Stimulated activated CD8-positive, alpha-beta memory T cell treated with anti-CD3 and anti-CD28 coated beads, Interleukin-2, amount 100 ng/mL, for 48 hours (primary cell): ENCODE measurements at regions not wholly inside any gene's neighbourhood (a gene's known extent, or its start where the extent isn't known, plus 50 kb on each side); places are given as distances from the start of the nearest gene placed in this dataset.

Experiments used
- DNase-seq, 2 donors: peaks; one replicate each; pipeline ENCODE4 v3.0.0-alpha.2; 2020; ENCODE audit warnings: low read depth in 2 of 2

- DNase-seq = no peak
These were observed 101.4 kb downstream of the TOMM20 start for GRCh38 chr1:235027076-235027861.

- no peak for DNase-seq
These were observed 103.1 kb downstream of the TOMM20 start for GRCh38 chr1:235025422-235025984.

GRCh38 chr1:235024711-235025421 is 103.8 kb downstream of the TOMM20 start:
- no peak for DNase-seq

GRCh38 chr1:235023711-235024439 is 104.8 kb downstream of the TOMM20 start:
- no peak for DNase-seq

GRCh38 chr1:235022981-235023710 is 105.5 kb downstream of the TOMM20 start:
- no peak for DNase-seq

GRCh38 chr1:235022341-235022980 is 106.2 kb downstream of the TOMM20 start:
- no peak for DNase-seq

GRCh38 chr1:235021815-235022214 is 106.8 kb downstream of the TOMM20 start:
- no peak for DNase-seq

- no peak for DNase-seq
These were observed 107.3 kb downstream of the TOMM20 start for GRCh38 chr1:235021321-235021720.

- DNase-seq = no peak
These were observed 108.7 kb downstream of the TOMM20 start for GRCh38 chr1:235019961-235020360.

- no peak for DNase-seq
These were observed 109.2 kb downstream of the TOMM20 start for GRCh38 chr1:235019471-235019870.

- peak; percentile 51 to 60 for DNase-seq
These were observed 109.8 kb downstream of the TOMM20 start for GRCh38 chr1:235018720-235019444.

GRCh38 chr1:235018161-235018560 is 110.5 kb downstream of the TOMM20 start:
- DNase-seq = no peak

GRCh38 chr1:235017719-235018118 is 110.9 kb downstream of the TOMM20 start:
- DNase-seq = no peak

- DNase-seq = no peak
These were observed 111.4 kb downstream of the TOMM20 start for GRCh38 chr1:235017191-235017590.

GRCh38 chr1:235015291-235015985 is 113.2 kb downstream of the TOMM20 start:
- DNase-seq = peak in 1 of 2 donors; percentile 30

- no peak for DNase-seq
These were observed 113.9 kb downstream of the TOMM20 start for GRCh38 chr1:235014756-235015155.

GRCh38 chr1:235013512-235013911 is 115.1 kb downstream of the TOMM20 start:
- DNase-seq = no peak

- no peak for DNase-seq
These were observed 116.0 kb downstream of the TOMM20 start for GRCh38 chr1:235012436-235013210.
